Neural crest cell (in vitro differentiated cells): ENCODE measurements at regions not wholly inside any gene's neighbourhood (a gene's known extent, or its start where the extent isn't known, plus 50 kb on each side); places are given as distances from the start of the nearest gene placed in this dataset.

ENCODE experiments used
- DNase-seq: peaks from one replicate; pipeline ENCODE4 v3.0.0; 2021; ENCODE audit warnings: low read depth, mixed read lengths, low spot score
- H3K27ac Mint-ChIP-seq: one replicate; pipeline ENCODE4 v1.8.0; 2021; ENCODE audit warnings: mild to moderate bottlenecking, mixed read lengths; ENCODE audit not compliant: unreplicated experiment
- H3K27me3 Mint-ChIP-seq: 2 replicates; pipeline ENCODE4 v1.8.0; 2021; ENCODE audit warnings: low read depth, mild to moderate bottlenecking, mixed read lengths
- H3K36me3 Mint-ChIP-seq: 2 replicates; pipeline ENCODE4 v1.8.0; 2021; ENCODE audit warnings: low read depth, mild to moderate bottlenecking, mixed read lengths
- H3K4me1 Mint-ChIP-seq: 2 replicates; pipeline ENCODE4 v1.8.0; 2021; ENCODE audit warnings: mixed read lengths
- H3K4me3 Mint-ChIP-seq: one replicate; pipeline ENCODE4 v1.8.0; 2021; ENCODE audit warnings: mild to moderate bottlenecking, mixed read lengths
- H3K9me3 Mint-ChIP-seq: 2 replicates; pipeline ENCODE4 v1.8.0; 2021; ENCODE audit warnings: mixed read lengths
- CTCF ChIP-seq: fragments of 200-600 bp; sonication (generic); conservative IDR thresholded peaks from 2 replicates; pipeline ENCODE4 v1.5.0; 2021; ENCODE audit warnings: antibody characterized with exemption, mild to moderate bottlenecking

GRCh38 chr14:86402545-86402944 lies 872.6 kb downstream of the FLRT2 start:
- DNase-seq: no peak
- peaks cover 6% of the 10 kb centered on the region for H3K9me3 Mint-ChIP-seq
- no peaks in the 10 kb centered on the region for H3K36me3 Mint-ChIP-seq
- TF ChIP-seq CTCF: no peak
- no peak overlapping the region for H3K4me3 Mint-ChIP-seq
- no peaks in the 10 kb centered on the region for H3K27me3 Mint-ChIP-seq
- H3K4me1 Mint-ChIP-seq: no peaks in the 10 kb centered on the region
- no peak overlapping the region for H3K27ac Mint-ChIP-seq

- H3K4me1 Mint-ChIP-seq: no peaks in the 10 kb centered on the region
- H3K27me3 Mint-ChIP-seq: no peaks in the 10 kb centered on the region
- no peak for DNase-seq
- H3K9me3 Mint-ChIP-seq: no peaks in the 10 kb centered on the region
- H3K27ac Mint-ChIP-seq: no peak overlapping the region
- no peak for TF ChIP-seq CTCF
- H3K4me3 Mint-ChIP-seq: no peak overlapping the region
- H3K36me3 Mint-ChIP-seq: no peaks in the 10 kb centered on the region
Observed at GRCh38 chr14:86391085-86391484, 861.1 kb downstream of the FLRT2 start.

GRCh38 chr14:86388216-86388615 lies 858.3 kb downstream of the FLRT2 start:
- H3K27me3 Mint-ChIP-seq: no peaks in the 10 kb centered on the region
- no peak overlapping the region for H3K27ac Mint-ChIP-seq
- H3K4me3 Mint-ChIP-seq: no peak overlapping the region
- H3K36me3 Mint-ChIP-seq: no peaks in the 10 kb centered on the region
- no peaks in the 10 kb centered on the region for H3K9me3 Mint-ChIP-seq
- DNase-seq: no peak
- no peak for TF ChIP-seq CTCF
- no peaks in the 10 kb centered on the region for H3K4me1 Mint-ChIP-seq

GRCh38 chr14:86373886-86374285 lies 843.9 kb downstream of the FLRT2 start:
- H3K9me3 Mint-ChIP-seq: peaks cover 22% of the 10 kb centered on the region
- no peaks in the 10 kb centered on the region for H3K4me1 Mint-ChIP-seq
- H3K4me3 Mint-ChIP-seq: no peak overlapping the region
- TF ChIP-seq CTCF: no peak
- no peak overlapping the region for H3K27ac Mint-ChIP-seq
- no peak for DNase-seq
- no peaks in the 10 kb centered on the region for H3K36me3 Mint-ChIP-seq
- no peaks in the 10 kb centered on the region for H3K27me3 Mint-ChIP-seq

- H3K9me3 Mint-ChIP-seq: peaks cover 15% of the 10 kb centered on the region
- H3K36me3 Mint-ChIP-seq: no peaks in the 10 kb centered on the region
- no peak for DNase-seq
- no peak overlapping the region for H3K27ac Mint-ChIP-seq
- TF ChIP-seq CTCF: no peak
- H3K27me3 Mint-ChIP-seq: no peaks in the 10 kb centered on the region
- H3K4me3 Mint-ChIP-seq: no peak overlapping the region
- no peaks in the 10 kb centered on the region for H3K4me1 Mint-ChIP-seq
Observed at GRCh38 chr14:86372402-86372801, 842.5 kb downstream of the FLRT2 start.

GRCh38 chr14:86364634-86365033 lies 834.7 kb downstream of the FLRT2 start:
- Mint-ChIP-seq H3K4me1 (no peaks in the 10 kb centered on the region), H3K4me3 (no peak overlapping the region)
- TF ChIP-seq CTCF: no peak

More at GRCh38 chr14:86364634-86365033, 834.7 kb downstream of the FLRT2 start:
- H3K9me3 Mint-ChIP-seq: no peaks in the 10 kb centered on the region
- H3K27ac Mint-ChIP-seq: no peak overlapping the region
- DNase-seq: no peak
- H3K36me3 Mint-ChIP-seq: no peaks in the 10 kb centered on the region
- no peaks in the 10 kb centered on the region for H3K27me3 Mint-ChIP-seq
